Adipose tissue (tissue), 3 donors: ENCODE measurements at regions not wholly inside any gene's neighbourhood (a gene's known extent, or its start where the extent isn't known, plus 50 kb on each side); places are given as distances from the start of the nearest gene placed in this dataset.

Experiments used
- H3K27ac ChIP-seq: one replicate; pipeline ENCODE4 v1.5.1; 2013; ENCODE audit warnings: low read depth, low read length
- WGBS, 3 donors: extraction: QIAGEN DNeasy Blood & Tissue Kit; methylation state at CpG; one replicate each; pipeline ENCODE4 v1.1.7; 2013; 5-methylcytosine and 5-hydroxymethylcytosine counted together
- donor health status: healthy with polysubstance abuse.
- donor health status: Bipolar disorder and iron deficiency.
- donor health status: healthy.

DNA sequence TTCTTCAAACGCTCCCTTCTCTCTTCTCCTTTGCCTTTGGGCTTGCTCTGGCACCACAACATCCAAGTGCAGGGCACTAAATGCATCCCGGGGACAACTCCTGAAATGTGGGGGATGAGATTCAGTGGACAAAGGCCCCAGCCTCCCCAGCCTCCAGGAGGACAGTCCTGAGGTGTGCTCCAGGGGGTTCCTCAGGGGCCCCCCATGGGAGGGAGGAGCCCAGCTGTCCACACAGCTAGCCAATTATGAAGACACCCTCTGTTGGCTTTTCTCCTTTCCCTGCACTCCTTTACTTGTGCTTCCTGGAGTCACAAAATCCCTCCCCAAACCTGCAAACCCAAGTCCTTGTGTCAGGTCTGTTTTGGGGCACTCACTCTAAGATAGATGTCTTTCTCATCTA, 735.4 kb downstream of the PTPRU start:
- WGBS, 3 donors: 71 to 83% (median 75%) methylated on average over 2 of the region's 2 CpGs
- no peak overlapping the region for H3K27ac ChIP-seq

DNA sequence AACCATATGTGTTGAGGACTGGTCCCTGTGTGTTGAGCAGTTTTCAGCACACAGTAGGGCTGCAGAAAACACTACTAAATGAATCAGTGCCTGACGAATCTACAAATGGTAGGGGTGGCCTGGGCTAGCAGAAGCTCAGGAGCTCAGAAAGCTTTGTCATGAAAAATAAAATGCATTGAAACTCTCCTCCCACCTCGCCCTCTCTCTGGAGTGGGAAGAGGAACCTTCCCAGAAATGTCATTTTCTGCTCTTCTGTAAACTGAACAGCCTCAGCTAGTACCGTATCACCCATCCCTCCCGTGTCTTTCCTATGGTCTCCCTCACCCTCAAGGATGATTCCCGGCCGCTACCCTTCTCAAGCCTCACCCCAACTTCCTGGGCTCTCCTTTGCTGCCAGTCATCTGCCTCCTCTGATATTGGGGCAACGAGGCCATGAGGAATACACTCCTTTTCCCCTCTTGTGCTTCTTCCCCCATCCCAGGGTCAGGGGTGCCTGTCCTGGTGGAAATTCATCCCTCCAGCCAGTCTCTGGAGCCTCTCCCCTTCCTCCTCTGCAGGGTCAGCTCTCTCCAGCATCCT, 734.5 kb downstream of the PTPRU start:
- no peak overlapping the region for H3K27ac ChIP-seq
- 65 to 70% (median 70%) methylated on average over 7 of the region's 7 CpGs for WGBS, 3 donors

DNA sequence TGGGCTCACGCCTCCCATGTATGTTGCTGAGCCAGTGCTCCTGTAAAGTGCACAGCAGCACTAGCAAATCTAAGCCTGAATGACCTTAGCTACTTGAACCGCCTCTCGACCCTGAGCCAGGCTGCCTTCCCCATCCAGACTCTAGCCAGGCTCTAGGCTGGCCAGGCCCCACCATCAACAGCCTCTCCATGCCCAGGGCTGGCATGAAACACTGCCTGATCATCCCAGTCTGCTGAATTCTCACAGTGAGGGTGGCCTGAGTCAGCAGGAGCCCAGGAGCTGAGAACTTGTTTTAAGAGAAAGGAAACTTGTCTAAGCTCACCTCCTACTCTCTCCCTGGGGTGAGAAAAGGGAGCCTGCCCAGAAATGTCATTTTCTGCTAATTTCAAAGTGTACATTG, 733.3 kb downstream of the PTPRU start:
- H3K27ac ChIP-seq: no peak overlapping the region
- 69 to 87% (median 74%) methylated on average over 3 of the region's 3 CpGs for WGBS, 3 donors

DNA sequence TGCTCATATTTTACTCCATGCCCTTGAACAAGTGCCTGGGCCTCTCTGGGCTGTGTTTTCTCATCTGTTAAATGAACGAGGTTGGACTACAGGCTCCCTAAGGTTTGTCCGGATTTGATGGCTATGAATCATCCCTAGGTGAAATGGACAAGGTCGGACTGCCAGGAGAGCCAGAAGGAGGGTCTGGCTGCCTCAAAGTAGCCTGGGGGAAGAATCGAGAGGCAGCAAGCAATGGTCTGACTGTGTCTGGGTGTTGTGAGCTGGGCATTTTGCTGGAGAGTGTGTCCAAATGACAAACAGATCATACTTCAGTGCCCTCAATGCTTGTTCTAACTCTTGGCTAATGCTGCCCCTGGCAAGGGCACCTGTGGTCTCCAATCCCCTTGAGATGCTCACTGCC, 730.9 kb downstream of the PTPRU start:
- 50 to 63% (median 54%) methylated on average over 4 of the region's 4 CpGs for WGBS, 3 donors
- H3K27ac ChIP-seq: no peak overlapping the region

DNA sequence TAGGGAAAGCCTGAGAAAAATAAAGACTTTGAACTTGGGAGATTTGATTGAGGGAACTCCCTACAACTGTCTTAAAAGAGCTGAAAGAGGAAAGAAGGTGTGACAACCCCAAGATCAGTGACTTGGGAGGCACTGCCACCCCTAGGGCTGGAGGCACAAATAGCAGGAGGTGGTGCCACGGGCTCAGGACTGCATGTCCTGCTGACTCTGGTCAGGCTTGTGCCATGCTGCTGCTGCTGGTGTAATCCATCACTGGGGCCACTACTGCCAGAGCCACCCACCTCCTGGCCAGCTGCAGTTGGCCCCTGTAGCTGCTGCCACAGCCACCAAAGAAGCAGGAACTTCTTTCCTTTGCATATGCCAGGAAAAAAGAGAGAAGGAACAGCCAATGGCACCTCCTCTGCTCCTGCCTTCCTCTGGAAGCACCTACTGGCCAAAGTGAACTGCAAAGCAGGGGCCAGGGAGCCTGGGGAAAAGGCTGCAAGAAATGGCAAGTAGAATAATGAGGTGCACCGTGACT, 730.3 kb downstream of the PTPRU start:
- 35 to 69% (median 54%) methylated on average over 2 of the region's 2 CpGs for WGBS, 3 donors
- no peak overlapping the region for H3K27ac ChIP-seq

DNA sequence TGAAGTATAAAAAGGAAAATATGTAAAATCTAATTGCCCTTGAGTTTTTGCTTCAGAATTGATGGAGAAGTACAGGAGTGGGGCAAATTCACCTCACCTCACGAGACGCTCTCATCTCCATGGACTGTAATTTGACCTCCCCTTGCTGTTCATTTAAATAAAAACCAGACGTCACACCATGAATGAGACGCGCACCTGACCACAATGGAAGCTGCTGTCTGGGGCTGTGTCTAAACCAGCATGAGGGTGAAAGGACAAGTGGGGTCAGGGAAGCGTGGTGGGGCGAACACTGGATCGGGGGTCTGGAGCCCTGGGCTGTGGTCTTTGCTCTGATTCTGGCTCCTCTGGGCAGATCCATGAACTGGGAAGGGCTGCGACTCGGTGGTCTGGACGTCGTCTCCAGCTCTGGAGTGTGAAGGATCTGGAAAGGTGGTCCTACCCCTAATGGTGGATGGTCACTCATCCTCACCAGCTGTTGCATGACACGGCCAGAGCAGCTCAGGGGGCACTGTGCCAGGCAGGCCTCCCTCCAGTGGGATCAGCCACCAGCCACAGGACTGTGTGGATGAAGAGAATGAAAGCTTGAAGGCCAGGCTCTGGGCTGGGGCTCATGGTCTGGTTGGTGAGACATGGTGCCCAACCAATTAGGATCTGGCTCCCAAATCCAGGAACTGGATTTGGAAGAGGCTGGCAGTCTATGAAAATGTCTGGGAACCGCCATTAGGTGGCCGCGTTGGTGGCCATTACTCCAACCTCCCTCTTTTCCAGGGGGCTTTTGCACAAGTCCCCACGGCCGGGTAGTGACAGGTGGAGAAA, 728.6 kb downstream of the PTPRU start:
- 60 to 78% (median 68%) methylated on average over 18 of the region's 18 CpGs for WGBS, 3 donors
- H3K27ac ChIP-seq: no peak overlapping the region

DNA sequence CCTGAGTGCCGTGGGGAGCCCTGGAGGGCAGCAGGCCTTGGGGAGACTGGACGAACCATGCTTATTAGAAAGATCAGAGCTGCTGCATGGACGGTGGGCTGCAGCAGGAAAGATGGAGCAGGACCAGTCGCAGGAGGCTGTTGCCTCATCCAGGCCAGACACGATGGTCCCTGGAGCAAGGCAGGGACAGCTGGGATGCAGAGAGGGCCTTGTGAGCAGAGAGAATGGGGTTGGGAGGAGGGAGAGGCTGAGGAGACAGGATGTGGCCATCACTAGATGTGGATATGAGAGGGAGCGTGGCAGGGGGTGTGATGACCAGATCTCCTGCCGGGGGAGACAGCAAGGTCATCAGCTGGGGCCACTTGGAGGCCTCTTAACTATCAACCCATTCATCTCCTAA, 727.6 kb downstream of the PTPRU start:
- 58 to 82% (median 68%) methylated on average over 7 of the region's 7 CpGs for WGBS, 3 donors

DNA sequence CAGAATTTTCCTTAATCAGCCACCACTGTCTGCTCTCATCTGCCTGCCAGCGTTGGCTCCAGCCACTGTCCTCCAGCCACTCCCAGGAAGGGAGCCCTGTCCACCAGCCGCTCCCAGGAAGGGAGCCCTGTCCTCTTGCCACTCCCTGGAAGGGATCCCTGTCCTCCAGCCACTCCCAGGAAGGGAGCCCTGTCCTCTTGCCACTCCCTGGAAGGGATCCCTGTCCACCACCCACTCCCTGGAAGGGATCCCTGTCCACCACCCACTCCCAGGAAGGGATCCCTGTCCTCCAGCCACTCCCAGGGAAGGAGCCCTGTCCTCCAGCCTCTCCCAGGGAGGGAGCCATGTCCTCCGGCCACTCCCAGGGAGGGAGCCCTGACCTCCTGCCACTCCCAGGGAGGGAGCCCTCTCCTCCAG, 726.5 kb downstream of the PTPRU start:
- no peak overlapping the region for H3K27ac ChIP-seq
- 43 to 53% (median 48%) methylated on average over 3 of the region's 3 CpGs for WGBS, 3 donors

More for the DNA sequence above, 727.6 kb downstream of the PTPRU start:
- no peak overlapping the region for H3K27ac ChIP-seq

DNA sequence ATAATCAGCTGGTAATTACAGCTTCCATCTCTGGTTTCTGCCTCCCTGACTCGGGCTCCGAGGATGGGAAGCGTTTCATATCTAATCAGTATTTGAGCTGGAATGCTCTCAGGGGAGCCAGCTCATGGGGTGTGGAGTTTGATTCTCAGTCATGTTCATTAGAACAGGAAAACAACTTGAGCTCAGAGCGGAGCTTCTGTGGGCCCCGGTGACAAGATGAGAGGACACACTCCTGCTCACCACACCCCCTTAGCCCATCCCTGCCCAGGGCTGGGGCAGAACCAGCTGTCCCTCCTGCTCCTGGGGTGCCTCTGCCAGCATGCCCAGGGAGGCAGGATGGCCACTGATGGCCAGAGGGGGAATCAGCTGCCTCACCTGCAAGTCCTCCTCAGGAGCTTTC, 726.0 kb downstream of the PTPRU start:
- 27 to 52% (median 37%) methylated on average over 5 of the region's 5 CpGs for WGBS, 3 donors
- no peak overlapping the region for H3K27ac ChIP-seq

DNA sequence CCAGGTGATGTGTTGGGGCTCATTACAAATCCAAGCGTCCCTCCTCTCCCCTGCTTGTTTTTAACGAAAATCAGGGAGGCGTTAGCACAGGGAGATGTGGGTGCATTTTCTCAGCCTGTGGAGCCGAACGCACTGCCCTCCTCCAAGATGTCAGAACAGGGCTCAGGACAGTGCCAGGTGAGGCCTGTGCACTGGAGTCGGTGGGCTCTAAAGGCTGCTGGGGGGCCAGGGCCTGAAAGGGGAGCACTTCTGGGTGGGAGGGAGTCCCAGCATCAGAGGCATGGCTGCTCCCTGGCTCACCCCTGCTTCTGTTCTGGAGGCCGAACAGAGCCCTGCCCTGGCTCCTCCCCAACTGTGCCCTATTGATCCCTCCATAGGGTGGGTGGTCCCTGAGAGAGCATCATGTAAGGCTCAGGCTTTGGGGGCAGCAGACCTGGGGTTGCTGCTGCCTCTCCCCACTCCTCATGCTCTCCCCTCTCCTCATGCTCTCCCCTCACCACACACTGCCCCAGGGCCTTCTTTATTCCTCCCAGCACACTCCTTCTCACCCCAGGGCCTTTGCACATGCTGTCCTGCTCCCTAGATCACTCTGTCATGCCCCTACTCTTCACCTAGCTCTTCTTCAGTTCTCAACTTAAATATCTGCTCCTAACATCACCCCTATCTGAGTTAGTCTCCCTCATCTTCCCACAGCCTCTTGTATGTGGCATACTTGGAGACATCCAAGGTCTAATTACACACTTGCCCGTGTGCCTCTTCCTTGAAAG, 725.2 kb downstream of the PTPRU start:
- H3K27ac ChIP-seq: no peak overlapping the region
- 71 to 81% (median 72%) methylated on average over 8 of the region's 8 CpGs for WGBS, 3 donors

DNA sequence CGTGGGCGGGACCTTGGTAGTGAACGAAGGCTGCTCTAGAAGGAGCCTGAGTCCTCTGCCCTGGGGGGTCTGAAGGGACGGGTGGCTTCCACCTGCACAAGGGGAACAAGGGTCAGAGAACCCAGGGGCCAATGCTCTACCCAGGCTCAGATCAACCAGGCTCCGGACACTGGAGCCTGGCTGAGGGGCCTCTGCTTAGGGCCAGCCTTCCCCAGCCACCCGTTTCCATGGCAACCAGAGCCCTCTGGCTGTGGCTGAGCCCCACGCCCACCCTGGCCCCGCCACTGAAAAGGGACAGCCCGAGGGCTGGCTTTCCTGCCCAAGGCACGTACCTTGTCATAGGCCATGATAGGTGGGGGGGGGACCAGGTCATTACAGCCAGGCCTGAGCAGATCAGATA, 724.6 kb downstream of the PTPRU start:
- no peak overlapping the region for H3K27ac ChIP-seq
- 33 to 58% (median 53%) methylated on average over 9 to 10 of the region's 10 CpGs for WGBS, 3 donors

DNA sequence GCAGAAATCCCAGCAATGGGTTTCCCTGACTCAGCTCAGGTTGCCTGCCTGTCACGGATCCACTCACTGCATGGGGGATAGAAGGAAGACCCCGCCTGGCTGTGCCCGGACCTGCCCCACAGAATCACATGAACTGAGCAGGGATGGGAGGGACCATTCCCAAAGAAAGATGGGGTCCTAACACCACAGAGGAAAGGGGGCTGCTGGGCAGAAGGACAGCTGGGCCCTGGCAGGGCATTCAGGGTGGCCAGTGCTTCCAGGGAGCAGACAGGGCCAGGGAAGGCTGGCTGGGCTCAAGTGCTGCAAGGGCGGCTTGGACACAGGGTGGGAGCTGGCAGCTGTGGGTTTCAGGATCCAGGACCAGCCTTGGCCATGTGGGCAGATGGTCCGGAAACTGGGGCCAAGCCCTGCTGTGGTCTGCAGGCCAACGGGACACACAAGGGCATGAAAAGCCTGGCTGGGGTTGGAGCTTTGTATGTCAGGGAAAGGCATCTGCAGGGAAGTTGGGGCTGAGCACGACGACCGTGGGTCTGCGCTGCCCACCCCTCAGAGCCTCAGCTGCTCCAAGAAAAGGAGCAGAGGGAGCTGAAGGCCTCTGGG, 723.9 kb downstream of the PTPRU start:
- 67 to 81% (median 77%) methylated on average over 10 of the region's 10 CpGs for WGBS, 3 donors
- no peak overlapping the region for H3K27ac ChIP-seq

DNA sequence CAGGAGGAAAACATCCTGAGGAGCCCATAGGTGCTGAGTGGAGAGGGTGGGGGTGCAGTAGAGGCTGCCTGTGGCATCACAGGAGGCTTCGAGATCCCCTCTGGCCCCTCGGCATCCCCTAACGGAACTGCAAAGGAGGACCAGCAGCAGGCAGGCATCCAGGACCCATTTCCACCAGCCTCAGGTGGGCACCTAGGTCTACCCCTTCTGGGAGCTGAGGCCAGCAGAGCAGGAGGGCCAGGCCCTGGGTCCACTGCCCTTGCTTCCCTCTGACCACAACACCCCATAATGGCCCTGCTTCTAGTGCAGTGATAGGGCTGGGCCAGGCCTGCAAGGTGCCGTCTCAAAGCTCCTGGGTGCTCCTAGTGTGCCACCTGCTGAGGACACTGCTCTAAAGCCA, 723.0 kb downstream of the PTPRU start:
- no peak overlapping the region for H3K27ac ChIP-seq
- WGBS, 3 donors: 87 to 94% (median 91%) methylated on average over 4 of the region's 4 CpGs

DNA sequence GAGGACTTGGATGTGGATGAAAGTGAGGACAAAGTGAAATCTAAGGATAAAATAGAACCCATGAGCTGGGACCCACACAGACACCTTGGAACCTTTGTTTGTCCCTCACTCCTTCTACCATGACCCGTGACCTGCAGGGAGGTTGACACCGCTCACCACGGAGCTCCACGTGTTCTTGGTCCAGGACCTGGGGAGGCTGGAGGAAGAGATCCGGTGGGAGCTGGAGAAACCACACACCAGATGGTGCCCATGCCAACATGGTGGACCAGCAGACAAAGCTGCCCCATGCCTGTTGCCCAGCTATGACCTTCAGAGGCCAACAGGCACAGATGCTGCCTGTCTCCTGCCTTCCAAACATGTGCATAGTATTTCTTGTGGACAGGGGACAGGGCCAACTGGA, 721.9 kb downstream of the PTPRU start:
- H3K27ac ChIP-seq: no peak overlapping the region
- 78 to 89% (median 86%) methylated on average over 5 of the region's 5 CpGs for WGBS, 3 donors

DNA sequence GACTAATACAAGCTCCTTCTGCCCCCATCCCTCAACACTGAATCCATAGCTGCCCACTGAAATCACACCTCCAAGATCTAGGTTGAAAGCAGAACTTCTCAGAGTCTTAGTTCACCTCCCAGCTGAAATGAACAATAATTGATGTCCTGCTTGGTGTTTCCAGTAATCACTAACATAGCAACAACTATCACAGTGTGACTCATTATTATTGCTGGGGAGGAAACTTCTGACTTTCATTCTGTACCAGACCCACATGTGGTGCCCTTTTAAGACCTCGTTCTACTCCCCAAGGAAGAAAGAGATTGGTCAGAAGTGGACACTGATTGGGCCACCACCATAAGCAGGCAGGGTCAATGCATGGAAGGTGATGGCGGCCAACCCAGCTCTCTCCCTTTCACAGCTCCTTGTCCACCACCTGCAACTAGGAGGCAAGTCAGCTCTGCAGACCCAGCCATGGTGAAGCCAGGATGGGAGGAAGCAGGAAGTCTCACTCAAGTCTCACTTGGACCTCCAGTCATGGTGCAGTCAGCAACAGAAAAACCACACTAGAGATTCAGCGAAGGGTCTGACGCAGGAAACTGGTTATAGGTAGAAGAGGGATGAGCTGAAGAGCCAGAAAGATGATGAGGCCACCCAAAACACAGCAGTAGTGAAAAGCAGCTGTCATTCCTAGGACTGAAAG, 720.2 kb downstream of the PTPRU start:
- no peak overlapping the region for H3K27ac ChIP-seq
- 81 to 86% (median 82%) methylated on average over 4 of the region's 4 CpGs for WGBS, 3 donors

DNA sequence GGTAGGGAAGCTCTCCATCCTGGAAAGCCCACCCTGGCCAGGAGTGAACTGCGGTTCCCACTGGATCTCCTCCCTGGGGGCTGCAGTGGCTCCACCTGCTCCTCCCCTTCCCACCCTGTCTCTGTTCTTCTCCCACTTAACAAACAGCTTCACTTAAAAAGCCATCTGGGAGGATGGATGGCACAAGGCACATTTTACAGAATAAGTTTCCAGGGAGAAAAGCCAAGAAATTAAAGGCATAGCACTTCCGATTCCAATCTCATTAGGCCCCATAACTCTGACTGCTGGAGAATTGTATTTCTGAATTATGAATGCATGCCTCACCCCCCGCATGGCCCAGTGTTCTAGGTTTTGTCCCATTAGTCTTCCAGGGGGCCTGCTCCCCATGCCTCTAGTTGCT, 718.3 kb downstream of the PTPRU start:
- no peak overlapping the region for H3K27ac ChIP-seq
- 80 to 83% (median 82%) methylated on average over 3 of the region's 3 CpGs for WGBS, 3 donors

DNA sequence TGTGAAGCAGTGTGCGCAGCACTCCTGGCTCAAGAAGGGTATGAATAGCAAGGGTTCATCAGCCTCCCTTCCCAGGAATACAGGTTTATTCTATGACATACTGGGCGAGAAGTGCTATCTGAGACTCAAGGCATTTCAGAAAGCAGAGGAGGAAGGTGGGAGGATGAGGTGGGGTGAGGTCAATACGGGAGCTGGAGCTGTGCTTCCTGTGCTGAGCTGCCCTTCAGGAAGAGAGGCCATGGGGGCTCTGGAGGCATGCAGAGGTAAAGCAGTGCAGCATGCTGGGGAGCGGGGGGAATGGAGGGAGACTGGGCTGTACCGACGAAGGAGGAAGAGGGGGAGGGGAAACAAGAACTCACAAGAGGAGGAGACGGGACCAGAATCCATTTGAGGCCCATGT, 717.6 kb downstream of the PTPRU start:
- no peak overlapping the region for H3K27ac ChIP-seq
- 33 to 44% (median 38%) methylated on average over 7 of the region's 7 CpGs for WGBS, 3 donors

DNA sequence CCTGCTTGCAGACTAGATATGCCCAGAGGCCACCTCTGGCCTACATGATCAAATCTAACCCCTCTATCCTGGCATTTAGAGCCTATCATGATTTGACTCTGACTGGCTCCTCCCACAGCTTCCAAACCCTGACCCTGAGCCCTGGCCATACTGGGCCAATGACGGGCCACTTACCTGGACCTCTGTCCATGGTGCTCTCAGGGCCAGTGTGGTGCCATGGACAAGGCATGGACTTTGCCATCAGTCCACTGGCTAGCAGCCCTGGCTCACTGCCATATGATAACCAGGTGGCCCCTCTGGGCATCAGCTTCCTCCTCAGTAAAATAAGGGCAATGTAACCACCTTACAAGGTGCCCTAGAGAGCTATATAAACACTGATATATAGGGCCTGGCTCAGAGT, 713.4 kb downstream of the PTPRU start:
- H3K27ac ChIP-seq: no peak overlapping the region
- 19 to 80% (median 60%) methylated on average over 1 of the region's 1 CpG for WGBS, 3 donors
